LHCN-M2 (cell line): ENCODE measurements at regions not wholly inside any gene's neighbourhood (a gene's known extent, or its start where the extent isn't known, plus 50 kb on each side); places are given as distances from the start of the nearest gene placed in this dataset.
"Not testable (repeated sequence)": the region's sequence is repeated elsewhere in the genome, so short reads cannot be mapped to it uniquely, and the experiment has no call there.

ENCODE experiments used
- DNase-seq: peaks from one replicate; pipeline ENCODE4 v3.0.0-alpha.2; 2012; ENCODE audit warnings: low read depth

DNA sequence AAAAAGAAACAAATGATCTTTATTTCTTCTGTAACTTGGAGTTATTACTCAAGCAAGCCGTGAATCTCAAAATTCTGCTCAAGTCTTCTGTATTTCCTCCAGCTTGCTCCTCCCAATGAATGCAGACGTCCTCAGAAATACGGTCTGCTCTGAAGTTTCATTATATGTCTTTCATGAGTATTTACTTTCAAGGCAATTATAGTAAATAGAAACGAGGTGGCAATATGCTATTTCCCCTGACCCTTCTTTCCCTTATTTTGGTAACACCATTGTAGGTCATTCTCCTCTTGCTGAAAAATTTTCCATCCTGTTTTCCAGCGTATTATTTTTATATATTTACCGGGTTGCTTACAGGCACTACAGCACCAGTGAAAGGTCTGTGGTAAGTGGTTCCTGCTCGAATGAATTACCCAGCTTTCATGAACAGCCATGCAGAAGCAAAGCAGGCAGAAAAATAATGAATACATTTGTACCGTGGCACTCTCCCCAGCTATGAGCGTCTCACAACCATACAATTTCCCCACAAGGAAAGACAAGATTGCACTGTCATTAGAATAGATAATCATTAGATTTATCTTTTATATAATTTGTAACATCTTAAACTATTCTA lies 350.9 kb upstream of the PKN2 start:
- no peak for DNase-seq

- no peak for DNase-seq
These were observed 342.6 kb upstream of the PKN2 start for GRCh38 chr1:88341447-88341846.

GRCh38 chr1:88342081-88342480 lies 342.0 kb upstream of the PKN2 start:
- not testable (repeated sequence) for DNase-seq

DNA sequence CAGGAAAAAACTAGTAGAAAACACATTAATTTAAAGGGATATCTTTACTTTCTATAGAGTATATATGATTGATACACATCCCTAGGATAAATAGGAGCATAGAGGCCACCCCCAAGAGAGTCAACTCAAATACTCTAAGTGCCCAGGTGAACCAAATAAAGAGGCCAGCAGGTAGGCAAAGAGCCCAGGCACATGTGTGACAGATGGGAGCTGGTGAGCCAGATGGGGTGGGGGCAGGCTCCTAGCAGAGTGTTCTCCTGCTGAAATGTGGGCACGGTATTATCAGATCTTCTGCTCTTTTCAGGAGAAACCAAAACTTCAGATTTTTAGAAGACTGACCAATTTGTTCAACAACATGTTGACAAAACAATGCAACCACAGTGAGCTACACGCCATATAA lies 333.4 kb upstream of the PKN2 start:
- no peak for DNase-seq

DNA sequence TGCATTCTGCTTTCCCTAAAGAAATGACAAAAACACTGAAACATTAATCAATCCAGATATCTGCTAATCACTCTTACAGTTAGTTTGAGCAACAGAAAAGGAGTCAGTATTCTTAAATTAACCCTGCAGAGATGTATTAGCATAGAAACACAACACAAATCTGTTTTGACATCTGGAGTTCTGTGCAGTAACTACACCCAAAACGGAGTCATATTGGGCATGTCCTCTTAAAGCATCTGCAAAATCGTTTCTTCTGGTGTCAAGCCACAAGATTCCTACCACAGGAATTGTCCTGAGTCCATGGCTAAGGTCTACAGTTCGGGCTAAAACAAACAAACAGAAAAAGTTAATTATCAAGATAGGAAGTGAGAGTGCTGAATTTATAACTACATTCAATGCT lies 332.1 kb upstream of the PKN2 start:
- DNase-seq: no peak

GRCh38 chr1:88354256-88354655 lies 329.8 kb upstream of the PKN2 start:
- DNase-seq: no peak

DNA sequence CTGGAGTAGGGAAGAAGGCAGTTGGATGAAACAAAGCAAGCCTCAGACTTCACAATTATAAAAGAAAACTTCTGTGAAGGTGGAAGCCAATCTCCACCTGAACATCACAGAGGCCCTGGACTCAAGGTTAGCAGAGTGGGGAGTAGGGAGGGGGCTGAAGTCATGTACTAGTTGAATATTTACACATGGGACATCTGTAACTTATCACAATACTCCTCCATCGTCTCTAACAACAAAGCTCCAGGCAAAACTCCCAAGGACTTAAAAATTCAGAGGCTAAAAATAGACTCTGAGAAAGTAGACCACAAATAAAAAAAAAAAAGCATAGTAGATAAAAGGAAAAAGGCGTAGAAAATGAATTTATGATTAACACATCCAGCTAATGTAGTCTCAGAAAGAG lies 326.3 kb upstream of the PKN2 start:
- DNase-seq: no peak

DNA sequence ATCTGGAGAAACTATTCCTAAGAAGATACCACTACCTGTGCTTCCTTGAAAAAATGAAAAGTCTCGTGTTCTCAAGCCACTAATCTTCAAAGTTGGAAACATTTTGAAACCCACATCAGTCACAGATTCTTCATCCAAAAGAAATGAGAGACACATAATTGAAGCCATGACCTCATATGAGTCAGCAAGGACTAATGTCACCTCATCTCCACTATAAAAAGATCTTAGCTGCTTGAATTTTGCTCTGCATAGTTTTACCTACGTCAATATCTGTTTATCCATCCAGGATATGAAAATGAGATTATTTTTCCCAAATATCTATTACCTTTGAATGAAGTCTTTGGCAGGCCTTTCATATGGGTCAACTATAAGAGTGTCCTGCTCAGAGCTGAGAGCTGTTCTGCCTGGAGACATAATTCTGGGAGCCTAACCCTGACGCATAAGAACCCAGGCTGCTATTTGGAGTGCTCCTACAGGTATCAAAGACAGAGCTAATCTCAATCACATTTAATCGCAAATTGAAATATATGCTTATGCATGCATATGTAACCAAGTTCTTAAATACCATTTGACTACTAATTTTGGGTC lies 312.5 kb upstream of the PKN2 start:
- DNase-seq: no peak

GRCh38 chr1:88375977-88376376 lies 308.1 kb upstream of the PKN2 start:
- DNase-seq: no peak

DNA sequence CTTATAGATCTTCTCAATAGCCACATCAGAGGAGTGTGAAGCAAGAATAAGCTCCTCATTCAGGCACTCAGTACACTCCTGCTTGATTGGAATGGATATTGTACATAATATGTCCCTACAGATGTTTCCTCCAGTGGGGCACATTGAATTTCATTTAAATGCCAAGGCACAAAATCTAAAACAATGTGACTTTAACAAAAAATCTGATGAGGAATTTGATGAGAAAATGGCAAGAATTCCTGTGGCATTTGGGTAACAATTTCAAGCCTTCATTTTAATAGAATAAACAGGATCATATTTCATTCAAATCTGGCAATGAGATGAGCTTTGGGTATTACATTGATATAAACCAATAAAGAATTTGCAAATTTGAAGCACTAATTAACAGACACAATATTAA lies 307.7 kb upstream of the PKN2 start:
- no peak for DNase-seq

DNA sequence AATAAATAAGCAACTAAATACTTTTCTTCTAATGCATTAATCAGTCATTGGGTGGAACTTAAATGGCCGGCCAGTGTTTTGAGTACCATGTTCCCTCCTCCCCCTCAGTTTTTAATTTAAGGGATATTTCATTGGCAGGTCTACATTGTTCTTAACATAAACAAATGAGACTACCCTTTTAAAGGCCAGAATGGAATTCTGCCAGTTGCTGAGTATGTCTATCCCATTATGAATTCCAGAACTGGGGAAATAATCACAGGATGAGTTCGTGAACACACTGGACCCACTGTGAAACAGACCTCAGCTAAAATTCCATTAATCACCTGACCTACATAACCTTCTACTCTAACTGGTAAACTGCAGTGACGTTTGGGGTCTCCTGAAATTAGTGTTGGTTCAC lies 305.5 kb upstream of the PKN2 start:
- no peak for DNase-seq

GRCh38 chr1:88394958-88395357 lies 289.1 kb upstream of the PKN2 start:
- DNase-seq: no peak

DNA sequence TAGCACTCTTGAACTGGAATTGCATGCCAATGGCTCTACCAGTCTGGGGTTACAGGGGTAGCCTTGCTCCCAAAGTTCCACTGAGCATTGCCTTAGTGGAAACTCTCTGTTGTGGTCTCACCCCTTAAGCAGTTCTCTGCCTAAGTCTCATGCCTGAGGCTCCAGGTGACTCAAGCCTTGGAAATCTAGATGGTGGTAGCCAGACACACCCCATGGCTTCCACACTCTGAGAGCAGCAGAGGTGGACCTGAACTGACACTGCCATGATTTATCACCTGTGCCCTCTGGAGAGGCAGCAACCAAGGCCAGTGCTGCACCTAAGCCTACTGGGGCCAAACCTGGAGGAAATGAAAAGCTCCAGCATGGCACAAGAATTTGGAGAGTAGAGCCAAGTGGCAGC lies 285.7 kb upstream of the PKN2 start:
- DNase-seq: no peak

- no peak for DNase-seq
These were observed 284.4 kb upstream of the PKN2 start for GRCh38 chr1:88399690-88400089.

- no peak for DNase-seq
These were observed 282.8 kb upstream of the PKN2 start for GRCh38 chr1:88401313-88401712.

- DNase-seq: no peak
These were observed 279.5 kb upstream of the PKN2 start for GRCh38 chr1:88404582-88404981.

GRCh38 chr1:88407248-88407647 lies 276.8 kb upstream of the PKN2 start:
- no peak for DNase-seq

DNA sequence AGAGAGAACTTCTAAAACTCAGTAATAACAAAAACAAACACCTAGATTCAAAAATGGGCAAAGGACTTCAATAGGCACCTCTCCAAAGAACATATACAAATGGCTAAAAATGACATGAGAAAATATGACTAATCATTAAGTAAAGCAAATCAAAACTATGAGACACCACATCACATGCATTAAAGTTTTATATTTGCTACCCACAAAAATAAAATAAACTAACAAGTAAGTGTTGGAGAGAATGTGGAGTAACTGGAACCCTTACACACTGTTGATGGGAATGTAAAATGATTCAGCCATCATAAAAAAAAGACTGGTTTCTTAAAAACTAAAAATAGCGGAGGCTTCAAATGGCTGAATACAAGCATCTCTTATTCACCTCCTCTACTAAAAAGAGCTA lies 262.1 kb upstream of the PKN2 start:
- DNase-seq: no peak

DNA sequence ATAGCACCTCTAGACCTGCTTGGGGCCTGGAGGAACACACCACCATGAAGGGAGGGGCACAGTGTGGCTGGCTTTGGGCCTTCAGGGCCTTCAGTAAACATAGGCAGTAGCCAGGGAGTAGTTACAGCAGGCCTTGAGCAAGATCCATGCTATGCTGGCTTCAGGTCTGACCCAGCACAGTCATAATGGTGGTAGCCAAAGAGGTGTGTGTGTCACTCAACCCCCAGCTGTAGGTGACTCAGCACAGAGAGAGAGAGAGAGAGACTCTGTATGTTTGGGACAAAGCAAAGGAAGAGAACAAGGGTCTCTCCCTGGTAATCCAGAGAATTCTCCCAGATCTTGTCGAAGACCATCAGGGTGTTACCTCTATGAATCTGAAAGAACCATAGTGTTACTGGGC lies 250.5 kb upstream of the PKN2 start:
- no peak for DNase-seq

- DNase-seq: no peak
These were observed 249.2 kb upstream of the PKN2 start for GRCh38 chr1:88434836-88435235.

DNA sequence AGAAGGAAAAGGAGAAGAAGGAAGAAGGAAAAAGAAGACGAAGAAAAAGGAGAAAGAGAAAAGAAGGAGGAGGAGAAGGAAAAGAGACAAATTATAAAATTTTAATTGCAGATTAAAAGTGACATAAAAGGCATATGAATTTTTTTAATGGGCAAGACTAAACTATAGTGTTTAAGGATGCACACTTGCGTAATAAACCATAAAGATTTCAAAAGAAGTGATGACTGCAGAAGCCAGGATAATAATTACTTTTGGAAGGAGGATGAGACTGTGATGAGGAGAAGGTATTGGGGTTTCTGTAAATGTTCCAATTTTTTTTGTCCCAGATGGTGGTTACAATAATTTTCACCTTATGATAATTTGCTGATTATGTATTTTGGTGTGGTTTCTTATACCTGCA lies 243.1 kb upstream of the PKN2 start:
- no peak for DNase-seq

- DNase-seq: no peak
These were observed 232.2 kb upstream of the PKN2 start for GRCh38 chr1:88451856-88452255.

- DNase-seq: no peak
These were observed 230.8 kb upstream of the PKN2 start for GRCh38 chr1:88453295-88453694.

- no peak for DNase-seq
These were observed 229.3 kb upstream of the PKN2 start for GRCh38 chr1:88454781-88455180.
